BLaER1 (cell line): ENCODE measurements at regions not wholly inside any gene's neighbourhood (a gene's known extent, or its start where the extent isn't known, plus 50 kb on each side); places are given as distances from the start of the nearest gene placed in this dataset.
"Not testable (repeated sequence)": the region's sequence is repeated elsewhere in the genome, so short reads cannot be mapped to it uniquely, and the experiment has no call there.

ENCODE experiments used
- H3K27ac ChIP-seq: shearing (Covaris generic); formaldehyde crosslinking; 2 replicates; pipeline ENCODE4 v1.8.1; 2022
- H3K27me3 ChIP-seq: shearing (Covaris generic); formaldehyde crosslinking; 2 replicates; pipeline ENCODE4 v1.8.1; 2022
- H3K36me3 ChIP-seq: shearing (Covaris generic); formaldehyde crosslinking; 2 replicates; pipeline ENCODE4 v1.8.1; 2022
- H3K4me1 ChIP-seq: shearing (Covaris generic); formaldehyde crosslinking; 2 replicates; pipeline ENCODE4 v1.8.1; 2022
- H3K4me2 ChIP-seq: shearing (Covaris generic); formaldehyde crosslinking; 2 replicates; pipeline ENCODE4 v1.8.1; 2022
- H3K4me3 ChIP-seq: shearing (Covaris generic); formaldehyde crosslinking; 2 replicates; pipeline ENCODE4 v1.8.1; 2022
- H3K9ac ChIP-seq: shearing (Covaris generic); formaldehyde crosslinking; 2 replicates; pipeline ENCODE4 v1.8.1; 2022
- H3K9me3 ChIP-seq: shearing (Covaris generic); formaldehyde crosslinking; 2 replicates; pipeline ENCODE4 v1.8.1; 2022
- H4K20me1 ChIP-seq: shearing (Covaris generic); formaldehyde crosslinking; 2 replicates; pipeline ENCODE4 v1.8.1; 2022
- Cebpa-rat ChIP-seq: shearing (Covaris generic); IDR thresholded peaks from 2 replicates; pipeline ENCODE4 v1.8.1; 2022

GRCh38 chr1:191752342-191752741 lies 405.9 kb upstream of the RGS18 start:
- no peaks in the 10 kb centered on the region for H4K20me1 ChIP-seq
- H3K4me3 ChIP-seq, result no peak overlapping the region
- no peak overlapping the region for H3K9ac ChIP-seq
- no peak for TF ChIP-seq Cebpa-rat
- H3K27me3 ChIP-seq, result no peaks in the 10 kb centered on the region
- H3K4me1 ChIP-seq, result no peaks in the 10 kb centered on the region
- H3K36me3 ChIP-seq, result no peaks in the 10 kb centered on the region
- no peaks in the 10 kb centered on the region for H3K9me3 ChIP-seq
- no peak overlapping the region for H3K27ac ChIP-seq
- H3K4me2 ChIP-seq, result no peak overlapping the region

GRCh38 chr1:191760016-191760415 lies 398.2 kb upstream of the RGS18 start:
- Histone ChIP-seq H3K4me2 (no peak overlapping the region), H3K27ac (no peak overlapping the region), H3K4me3 (no peak overlapping the region), H3K9ac (no peak overlapping the region), H3K9me3 (no peaks in the 10 kb centered on the region), H3K36me3 (no peaks in the 10 kb centered on the region), H3K27me3 (no peaks in the 10 kb centered on the region), H4K20me1 (no peaks in the 10 kb centered on the region), H3K4me1 (no peaks in the 10 kb centered on the region)
- TF ChIP-seq Cebpa-rat, result no peak

- no peaks in the 10 kb centered on the region for H3K9me3 ChIP-seq
- H3K9ac ChIP-seq, result no peak overlapping the region
- H3K27me3 ChIP-seq, result no peaks in the 10 kb centered on the region
- TF ChIP-seq Cebpa-rat, result no peak
- H3K36me3 ChIP-seq, result no peaks in the 10 kb centered on the region
- H3K27ac ChIP-seq, result no peak overlapping the region
- H3K4me3 ChIP-seq, result no peak overlapping the region
- H4K20me1 ChIP-seq, result no peaks in the 10 kb centered on the region
- H3K4me1 ChIP-seq, result no peaks in the 10 kb centered on the region
- H3K4me2 ChIP-seq, result no peak overlapping the region
Measured at GRCh38 chr1:191788551-191788950, 369.7 kb upstream of the RGS18 start.

GRCh38 chr1:191798178-191798577 lies 360.1 kb upstream of the RGS18 start:
- no peak for TF ChIP-seq Cebpa-rat
- no peaks in the 10 kb centered on the region for H3K4me1 ChIP-seq
- no peaks in the 10 kb centered on the region for H3K9me3 ChIP-seq
- H3K36me3 ChIP-seq, result no peaks in the 10 kb centered on the region
- H3K4me2 ChIP-seq, result no peak overlapping the region
- no peak overlapping the region for H3K4me3 ChIP-seq
- H4K20me1 ChIP-seq, result no peaks in the 10 kb centered on the region
- H3K9ac ChIP-seq, result no peak overlapping the region
- H3K27me3 ChIP-seq, result no peaks in the 10 kb centered on the region
- H3K27ac ChIP-seq, result no peak overlapping the region

- Histone ChIP-seq H3K4me3 (no peak overlapping the region), H3K4me1 (no peaks in the 10 kb centered on the region), H3K9ac (no peak overlapping the region), H3K9me3 (no peaks in the 10 kb centered on the region), H3K4me2 (no peak overlapping the region), H4K20me1 (no peaks in the 10 kb centered on the region), H3K27me3 (no peaks in the 10 kb centered on the region), H3K27ac (no peak overlapping the region), H3K36me3 (no peaks in the 10 kb centered on the region)
- no peak for TF ChIP-seq Cebpa-rat
Measured at GRCh38 chr1:191804311-191804710, 354.0 kb upstream of the RGS18 start.

GRCh38 chr1:191813593-191813992 lies 344.7 kb upstream of the RGS18 start:
- not testable (repeated sequence) for H3K27me3 ChIP-seq

GRCh38 chr1:191818198-191818597 lies 340.1 kb upstream of the RGS18 start:
- H3K9ac ChIP-seq, result no peak overlapping the region
- TF ChIP-seq Cebpa-rat, result no peak
- no peak overlapping the region for H3K4me2 ChIP-seq
- no peak overlapping the region for H3K27ac ChIP-seq
- no peaks in the 10 kb centered on the region for H4K20me1 ChIP-seq
- no peaks in the 10 kb centered on the region for H3K27me3 ChIP-seq
- peaks cover 7% of the 10 kb centered on the region for H3K9me3 ChIP-seq
- no peak overlapping the region for H3K4me3 ChIP-seq
- H3K36me3 ChIP-seq, result no peaks in the 10 kb centered on the region
- H3K4me1 ChIP-seq, result no peaks in the 10 kb centered on the region

More at GRCh38 chr1:191813593-191813992, 344.7 kb upstream of the RGS18 start:
- not testable (repeated sequence) for H3K27ac ChIP-seq, H3K9ac ChIP-seq, H3K4me1 ChIP-seq, H3K36me3 ChIP-seq, H3K9me3 ChIP-seq, H3K4me2 ChIP-seq, H3K4me3 ChIP-seq, H4K20me1 ChIP-seq

GRCh38 chr1:191831572-191831971 lies 326.7 kb upstream of the RGS18 start:
- Histone ChIP-seq H3K9me3 (no peaks in the 10 kb centered on the region), H4K20me1 (no peaks in the 10 kb centered on the region), H3K9ac (no peak overlapping the region), H3K4me3 (no peak overlapping the region), H3K27me3 (no peaks in the 10 kb centered on the region), H3K4me1 (no peaks in the 10 kb centered on the region), H3K36me3 (no peaks in the 10 kb centered on the region), H3K4me2 (no peak overlapping the region), H3K27ac (no peak overlapping the region)
- TF ChIP-seq Cebpa-rat, result no peak

GRCh38 chr1:191839891-191840290 lies 318.4 kb upstream of the RGS18 start:
- Histone ChIP-seq H3K36me3 (no peaks in the 10 kb centered on the region), H3K27ac (no peak overlapping the region), H3K4me3 (no peak overlapping the region), H3K4me1 (no peaks in the 10 kb centered on the region), H4K20me1 (no peaks in the 10 kb centered on the region), H3K27me3 (no peaks in the 10 kb centered on the region), H3K4me2 (no peak overlapping the region), H3K9me3 (no peaks in the 10 kb centered on the region), H3K9ac (no peak overlapping the region)
- no peak for TF ChIP-seq Cebpa-rat

- Histone ChIP-seq H3K27me3 (no peaks in the 10 kb centered on the region), H3K36me3 (no peaks in the 10 kb centered on the region), H3K27ac (no peak overlapping the region), H3K4me2 (no peak overlapping the region), H3K9me3 (no peaks in the 10 kb centered on the region), H3K4me3 (no peak overlapping the region), H4K20me1 (no peaks in the 10 kb centered on the region), H3K4me1 (no peaks in the 10 kb centered on the region), H3K9ac (no peak overlapping the region)
- TF ChIP-seq Cebpa-rat, result no peak
Measured at GRCh38 chr1:191851799-191852595, 306.3 kb upstream of the RGS18 start.

GRCh38 chr1:191852907-191853306 lies 305.4 kb upstream of the RGS18 start:
- no peak overlapping the region for H3K27ac ChIP-seq
- no peaks in the 10 kb centered on the region for H3K4me1 ChIP-seq
- H3K9me3 ChIP-seq, result no peaks in the 10 kb centered on the region

More at GRCh38 chr1:191852907-191853306, 305.4 kb upstream of the RGS18 start:
- no peaks in the 10 kb centered on the region for H4K20me1 ChIP-seq
- H3K27me3 ChIP-seq, result no peaks in the 10 kb centered on the region
- H3K4me3 ChIP-seq, result no peak overlapping the region
- no peak overlapping the region for H3K9ac ChIP-seq
- no peak overlapping the region for H3K4me2 ChIP-seq
- no peaks in the 10 kb centered on the region for H3K36me3 ChIP-seq
- TF ChIP-seq Cebpa-rat, result no peak
